ENCODE measurements at regions not wholly inside any gene's neighbourhood (a gene's known extent, or its start where the extent isn't known, plus 50 kb on each side); places are given as distances from the start of the nearest gene placed in this dataset.
"Not testable (repeated sequence)": the region's sequence is repeated elsewhere in the genome, so short reads cannot be mapped to it uniquely, and the experiment has no call there.

DNA sequence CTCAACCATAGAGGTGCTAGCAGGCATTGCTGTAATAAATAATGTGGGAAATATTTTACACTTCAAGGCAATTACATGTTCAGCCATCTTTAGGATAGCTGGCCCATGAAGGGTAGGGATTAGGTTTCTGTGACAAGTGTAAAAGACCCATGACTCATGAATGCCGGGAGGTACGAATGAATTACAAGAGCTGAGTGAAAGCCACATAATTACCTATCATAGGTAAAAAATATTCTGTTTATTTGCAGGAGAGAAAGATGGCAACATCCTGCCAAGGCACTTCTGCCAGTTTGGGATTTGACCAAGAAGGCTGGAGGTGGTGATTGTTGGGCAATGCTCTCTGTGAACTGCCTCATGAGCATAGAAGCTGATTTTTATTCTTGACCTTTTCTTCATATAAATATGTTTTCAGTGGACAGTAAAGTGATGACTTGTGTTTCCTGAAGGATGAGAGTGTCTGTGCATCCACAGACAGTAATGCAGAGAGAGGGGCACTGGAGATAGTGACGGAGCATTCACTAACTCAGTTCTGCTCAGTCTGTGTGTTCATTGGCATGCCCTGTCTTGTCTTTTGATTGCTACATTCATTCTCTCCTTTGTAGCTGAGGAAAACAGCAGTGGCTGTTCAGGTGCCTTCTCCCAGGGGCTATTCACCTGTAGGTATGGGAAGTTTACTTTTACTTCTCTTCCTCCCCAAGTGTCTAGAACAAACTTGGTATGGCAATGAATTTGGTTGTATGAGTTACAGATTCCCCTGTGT is 481.1 kb downstream of the TFAP2B start:
- H3K27ac ChIP-seq (ENCODE audit: low read depth in 1 of 2, low read length in 1 of 2) = no peak overlapping the region

DNA sequence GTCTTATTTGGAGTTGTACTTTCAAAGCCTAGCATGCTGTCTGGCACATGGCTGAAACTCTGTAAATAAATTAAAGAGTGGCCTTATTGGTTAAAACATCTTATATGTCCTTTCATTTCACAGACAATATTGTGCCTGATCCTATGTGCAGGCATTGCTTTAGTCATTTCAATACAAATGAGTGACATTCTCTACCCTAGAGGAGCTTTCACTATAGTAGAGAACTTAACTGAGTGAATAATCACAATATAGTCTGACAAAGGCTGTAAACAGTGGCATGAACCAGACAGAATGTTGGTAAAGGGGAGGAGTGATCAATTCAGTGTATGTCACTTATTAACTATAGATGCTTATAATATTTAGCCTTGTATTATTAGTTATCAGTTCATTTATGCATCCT is 481.8 kb downstream of the TFAP2B start:
- no peak for DNase-seq (ENCODE audit: low read depth in 6 of 9, low spot score in 9 of 9)
- no peaks in the 10 kb centered on the region for H3K9me3 ChIP-seq (ENCODE audit: control insufficient read depth in 2 of 2, insufficient read depth in 1 of 2, low read length in 1 of 2)
- no peaks in the 10 kb centered on the region for H3K27me3 ChIP-seq (ENCODE audit: control insufficient read depth in 2 of 2, insufficient read depth in 1 of 2, low read length in 1 of 2)
- H3K4me1 ChIP-seq (ENCODE audit: control insufficient read depth in 2 of 2, insufficient read depth in 2 of 2, low read length in 2 of 2) = no peaks in the 10 kb centered on the region
- H3K27ac ChIP-seq (ENCODE audit: low read depth in 1 of 2, low read length in 1 of 2) = no peak overlapping the region
- no peak overlapping the region for H3K4me3 ChIP-seq (ENCODE audit: low read length in 2 of 2)
- no peaks in the 10 kb centered on the region for H3K36me3 ChIP-seq (ENCODE audit: control insufficient read depth in 2 of 2, insufficient read depth in 2 of 2, low read length in 1 of 2)

More for the DNA sequence above, 481.1 kb downstream of the TFAP2B start:
- DNase-seq (ENCODE audit: low read depth in 6 of 9, low spot score in 9 of 9) = no peak
- no peaks in the 10 kb centered on the region for H3K4me1 ChIP-seq (ENCODE audit: control insufficient read depth in 2 of 2, insufficient read depth in 2 of 2, low read length in 2 of 2)
- WGBS = 92% methylated on average over 3 of the region's 3 CpGs
- H3K9me3 ChIP-seq (ENCODE audit: control insufficient read depth in 2 of 2, insufficient read depth in 1 of 2, low read length in 1 of 2) = no peaks in the 10 kb centered on the region
- H3K36me3 ChIP-seq (ENCODE audit: control insufficient read depth in 2 of 2, insufficient read depth in 2 of 2, low read length in 1 of 2) = no peaks in the 10 kb centered on the region
- H3K4me3 ChIP-seq (ENCODE audit: low read length in 2 of 2) = no peak overlapping the region
- no peaks in the 10 kb centered on the region for H3K27me3 ChIP-seq (ENCODE audit: control insufficient read depth in 2 of 2, insufficient read depth in 1 of 2, low read length in 1 of 2)

DNA sequence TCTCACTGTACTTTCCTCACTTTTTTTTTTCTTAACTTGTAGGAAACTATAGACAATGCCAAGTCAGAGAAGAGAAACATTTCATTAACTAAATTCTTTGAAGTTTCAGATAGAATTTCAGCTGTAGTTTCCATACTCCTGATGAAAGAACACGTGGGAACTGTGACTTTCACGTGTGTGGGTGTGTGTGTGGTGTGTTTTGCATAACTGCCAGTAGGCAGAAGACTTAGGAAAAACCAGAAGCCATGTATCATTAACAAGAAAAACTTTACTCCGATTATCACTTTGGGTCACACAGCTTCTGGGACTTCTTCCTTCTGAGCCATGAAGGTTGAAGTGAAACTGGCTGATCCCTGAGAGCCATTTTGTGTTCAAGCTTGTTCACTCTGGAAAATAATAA is 483.3 kb downstream of the TFAP2B start:
- Histone ChIP-seq H3K36me3 (ENCODE audit: control insufficient read depth in 2 of 2, insufficient read depth in 2 of 2, low read length in 1 of 2) (no peaks in the 10 kb centered on the region), H3K4me1 (ENCODE audit: control insufficient read depth in 2 of 2, insufficient read depth in 2 of 2, low read length in 2 of 2) (no peaks in the 10 kb centered on the region), H3K27ac (ENCODE audit: low read depth in 1 of 2, low read length in 1 of 2) (no peak overlapping the region), H3K9me3 (ENCODE audit: control insufficient read depth in 2 of 2, insufficient read depth in 1 of 2, low read length in 1 of 2) (no peaks in the 10 kb centered on the region), H3K4me3 (ENCODE audit: low read length in 2 of 2) (no peak overlapping the region), H3K27me3 (ENCODE audit: control insufficient read depth in 2 of 2, insufficient read depth in 1 of 2, low read length in 1 of 2) (no peaks in the 10 kb centered on the region)
- 73% methylated on average over 3 of the region's 3 CpGs for WGBS
- DNase-seq (ENCODE audit: low read depth in 6 of 9, low spot score in 9 of 9) = no peak

DNA sequence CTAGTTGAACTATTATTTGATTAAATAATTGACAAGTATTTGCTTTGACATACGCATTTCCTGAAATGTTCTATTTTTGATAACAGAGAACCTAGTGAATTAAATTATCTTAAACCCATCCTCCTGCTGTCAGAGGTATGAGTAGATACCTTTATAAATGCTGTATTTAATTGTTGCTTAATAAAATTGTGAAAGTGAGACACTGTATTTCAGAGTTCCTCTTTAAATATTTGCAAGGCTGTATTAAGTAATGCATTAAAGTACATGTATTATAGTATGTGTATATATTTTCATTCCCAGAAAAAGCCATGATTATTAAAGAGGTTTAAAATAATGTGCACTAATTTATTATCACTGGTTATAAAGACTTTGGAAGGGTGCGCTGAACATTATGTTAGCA is 483.8 kb downstream of the TFAP2B start:
- H3K9me3 ChIP-seq (ENCODE audit: control insufficient read depth in 2 of 2, insufficient read depth in 1 of 2, low read length in 1 of 2) = no peaks in the 10 kb centered on the region
- WGBS = 97% methylated on average over 2 of the region's 2 CpGs
- no peak for DNase-seq (ENCODE audit: low read depth in 6 of 9, low spot score in 9 of 9)
- H3K27me3 ChIP-seq (ENCODE audit: control insufficient read depth in 2 of 2, insufficient read depth in 1 of 2, low read length in 1 of 2) = no peaks in the 10 kb centered on the region
- no peaks in the 10 kb centered on the region for H3K4me1 ChIP-seq (ENCODE audit: control insufficient read depth in 2 of 2, insufficient read depth in 2 of 2, low read length in 2 of 2)
- no peaks in the 10 kb centered on the region for H3K36me3 ChIP-seq (ENCODE audit: control insufficient read depth in 2 of 2, insufficient read depth in 2 of 2, low read length in 1 of 2)
- H3K4me3 ChIP-seq (ENCODE audit: low read length in 2 of 2) = no peak overlapping the region
- H3K27ac ChIP-seq (ENCODE audit: low read depth in 1 of 2, low read length in 1 of 2) = no peak overlapping the region

DNA sequence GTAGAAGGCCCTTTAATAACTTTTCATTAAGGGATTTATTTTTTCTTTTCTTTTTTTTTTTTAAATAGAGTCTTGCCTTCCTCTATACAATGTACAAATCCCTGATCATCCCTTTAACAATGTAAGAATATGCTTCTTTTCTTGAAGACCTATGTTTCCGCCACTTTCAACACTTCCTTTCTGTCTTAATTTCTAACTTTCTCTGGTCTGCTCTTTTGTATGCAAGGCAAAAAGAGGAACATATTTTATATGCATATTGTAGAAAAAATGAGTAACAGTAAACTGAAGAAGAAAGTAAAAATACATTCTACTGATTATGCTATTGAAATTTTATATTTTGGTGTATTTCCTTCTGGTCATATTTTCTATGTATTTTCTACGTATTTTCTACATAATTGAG is 484.7 kb downstream of the TFAP2B start:
- Histone ChIP-seq H3K27me3 (ENCODE audit: control insufficient read depth in 2 of 2, insufficient read depth in 1 of 2, low read length in 1 of 2) (no peaks in the 10 kb centered on the region), H3K9me3 (ENCODE audit: control insufficient read depth in 2 of 2, insufficient read depth in 1 of 2, low read length in 1 of 2) (no peaks in the 10 kb centered on the region), H3K4me3 (ENCODE audit: low read length in 2 of 2) (no peak overlapping the region), H3K4me1 (ENCODE audit: control insufficient read depth in 2 of 2, insufficient read depth in 2 of 2, low read length in 2 of 2) (no peaks in the 10 kb centered on the region), H3K27ac (ENCODE audit: low read depth in 1 of 2, low read length in 1 of 2) (no peak overlapping the region), H3K36me3 (ENCODE audit: control insufficient read depth in 2 of 2, insufficient read depth in 2 of 2, low read length in 1 of 2) (no peaks in the 10 kb centered on the region)
- WGBS = 46% methylated on average over 2 of the region's 2 CpGs
- DNase-seq (ENCODE audit: low read depth in 6 of 9, low spot score in 9 of 9) = no peak

DNA sequence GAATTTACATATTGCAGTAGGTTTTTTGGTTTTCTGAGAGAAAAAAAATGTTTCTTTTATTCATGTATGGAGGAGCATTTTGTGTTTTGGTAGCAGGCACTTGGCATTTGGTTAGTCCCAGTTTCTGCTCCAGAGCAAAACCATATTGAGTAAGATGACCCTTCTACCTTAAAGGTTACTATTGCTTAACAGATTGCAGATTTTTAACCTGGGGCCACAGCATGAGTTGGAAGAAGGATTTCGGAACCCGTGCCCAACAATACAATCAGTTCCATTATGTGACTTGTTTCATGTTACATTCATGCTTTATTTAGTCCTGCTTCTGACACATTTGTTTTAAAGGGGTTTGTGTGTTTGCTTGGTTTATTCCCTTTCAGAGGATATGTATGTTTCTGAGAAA is 496.3 kb downstream of the TFAP2B start:
- DNase-seq (ENCODE audit: low read depth in 6 of 9, low spot score in 9 of 9) = no peak
- Histone ChIP-seq H3K4me3 (ENCODE audit: low read length in 2 of 2) (no peak overlapping the region), H3K36me3 (ENCODE audit: control insufficient read depth in 2 of 2, insufficient read depth in 2 of 2, low read length in 1 of 2) (no peaks in the 10 kb centered on the region), H3K9me3 (ENCODE audit: control insufficient read depth in 2 of 2, insufficient read depth in 1 of 2, low read length in 1 of 2) (no peaks in the 10 kb centered on the region), H3K27me3 (ENCODE audit: control insufficient read depth in 2 of 2, insufficient read depth in 1 of 2, low read length in 1 of 2) (no peaks in the 10 kb centered on the region), H3K27ac (ENCODE audit: low read depth in 1 of 2, low read length in 1 of 2) (no peak overlapping the region), H3K4me1 (ENCODE audit: control insufficient read depth in 2 of 2, insufficient read depth in 2 of 2, low read length in 2 of 2) (no peaks in the 10 kb centered on the region)
- 97% methylated on average over 2 of the region's 2 CpGs for WGBS

DNA sequence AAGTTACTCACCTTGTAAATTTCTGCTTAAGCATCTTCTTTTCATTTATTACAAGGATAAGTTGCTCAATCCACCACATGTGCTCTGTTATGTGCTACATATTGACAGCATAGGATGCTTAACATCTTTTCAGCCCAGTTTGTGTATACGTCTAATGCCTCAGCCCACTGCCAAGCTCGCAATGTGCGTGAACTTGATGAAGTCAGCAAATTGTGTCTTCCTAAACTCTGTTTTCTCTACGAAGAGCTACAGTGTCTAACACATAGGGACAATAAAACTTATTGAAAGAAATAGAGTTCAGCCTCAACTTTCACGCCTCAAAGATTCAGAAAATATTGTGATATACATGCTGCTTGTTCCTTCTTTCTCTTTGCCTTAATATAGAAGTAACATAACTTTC is 500.0 kb downstream of the TFAP2B start:
- WGBS = 74% methylated on average over 5 of the region's 5 CpGs
- DNase-seq (ENCODE audit: low read depth in 6 of 9, low spot score in 9 of 9) = no peak
- H3K4me3 ChIP-seq (ENCODE audit: low read length in 2 of 2) = no peak overlapping the region

DNA sequence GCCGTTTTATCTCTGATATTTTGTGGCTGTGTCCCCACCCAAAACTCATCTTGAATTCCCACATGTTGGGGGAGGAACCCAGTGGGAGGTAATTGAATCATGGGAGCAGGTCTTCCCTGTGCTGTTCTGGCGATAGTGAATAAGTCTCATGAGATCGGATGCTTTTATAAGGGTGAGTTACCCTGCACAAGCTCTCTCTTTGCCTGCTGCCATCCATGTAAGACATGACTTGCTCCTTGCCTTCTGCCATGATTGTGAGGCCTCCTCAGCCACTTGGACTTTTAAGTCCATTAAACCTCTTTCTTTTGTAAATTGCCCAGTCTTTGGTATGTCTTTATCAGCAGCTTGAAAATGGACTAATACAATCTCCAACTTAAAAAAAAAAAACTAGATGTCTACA is 502.8 kb downstream of the TFAP2B start:
- not testable (repeated sequence) for H3K4me3 ChIP-seq (ENCODE audit: low read length in 2 of 2); H3K27me3 ChIP-seq (ENCODE audit: control insufficient read depth in 2 of 2, insufficient read depth in 1 of 2, low read length in 1 of 2); H3K36me3 ChIP-seq (ENCODE audit: control insufficient read depth in 2 of 2, insufficient read depth in 2 of 2, low read length in 1 of 2); H3K9me3 ChIP-seq (ENCODE audit: control insufficient read depth in 2 of 2, insufficient read depth in 1 of 2, low read length in 1 of 2); H3K27ac ChIP-seq (ENCODE audit: low read depth in 1 of 2, low read length in 1 of 2); H3K4me1 ChIP-seq (ENCODE audit: control insufficient read depth in 2 of 2, insufficient read depth in 2 of 2, low read length in 2 of 2); DNase-seq (ENCODE audit: low read depth in 6 of 9, low spot score in 9 of 9)
- 97% methylated on average over 3 of the region's 3 CpGs for WGBS

More for the DNA sequence above, 500.0 kb downstream of the TFAP2B start:
- Histone ChIP-seq H3K27ac (ENCODE audit: low read depth in 1 of 2, low read length in 1 of 2) (no peak overlapping the region), H3K4me1 (ENCODE audit: control insufficient read depth in 2 of 2, insufficient read depth in 2 of 2, low read length in 2 of 2) (no peaks in the 10 kb centered on the region), H3K27me3 (ENCODE audit: control insufficient read depth in 2 of 2, insufficient read depth in 1 of 2, low read length in 1 of 2) (no peaks in the 10 kb centered on the region), H3K9me3 (ENCODE audit: control insufficient read depth in 2 of 2, insufficient read depth in 1 of 2, low read length in 1 of 2) (no peaks in the 10 kb centered on the region), H3K36me3 (ENCODE audit: control insufficient read depth in 2 of 2, insufficient read depth in 2 of 2, low read length in 1 of 2) (no peaks in the 10 kb centered on the region)

DNA sequence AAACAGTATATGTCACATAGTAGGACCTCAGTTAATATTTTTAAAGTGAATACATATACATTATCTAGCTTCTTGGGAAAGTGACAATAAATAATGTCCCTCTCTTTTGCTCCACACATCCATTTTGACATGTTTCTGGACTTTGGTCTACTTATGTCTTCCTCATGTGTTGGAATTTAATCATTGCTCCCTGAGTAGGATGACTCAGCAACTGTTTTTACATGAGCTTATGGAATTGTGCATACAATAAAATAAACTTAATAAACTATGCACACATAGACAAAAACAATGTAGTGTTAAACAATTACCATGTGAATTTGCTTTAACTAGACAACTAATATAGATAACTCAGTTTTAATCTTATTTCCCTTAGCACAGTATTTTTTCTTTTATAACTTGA is 503.8 kb downstream of the TFAP2B start:
- Histone ChIP-seq H3K27ac (ENCODE audit: low read depth in 1 of 2, low read length in 1 of 2) (no peak overlapping the region), H3K4me3 (ENCODE audit: low read length in 2 of 2) (no peak overlapping the region), H3K9me3 (ENCODE audit: control insufficient read depth in 2 of 2, insufficient read depth in 1 of 2, low read length in 1 of 2) (no peaks in the 10 kb centered on the region), H3K4me1 (ENCODE audit: control insufficient read depth in 2 of 2, insufficient read depth in 2 of 2, low read length in 2 of 2) (no peaks in the 10 kb centered on the region), H3K27me3 (ENCODE audit: control insufficient read depth in 2 of 2, insufficient read depth in 1 of 2, low read length in 1 of 2) (no peaks in the 10 kb centered on the region), H3K36me3 (ENCODE audit: control insufficient read depth in 2 of 2, insufficient read depth in 2 of 2, low read length in 1 of 2) (no peaks in the 10 kb centered on the region)
- DNase-seq (ENCODE audit: low read depth in 6 of 9, low spot score in 9 of 9) = no peak

DNA sequence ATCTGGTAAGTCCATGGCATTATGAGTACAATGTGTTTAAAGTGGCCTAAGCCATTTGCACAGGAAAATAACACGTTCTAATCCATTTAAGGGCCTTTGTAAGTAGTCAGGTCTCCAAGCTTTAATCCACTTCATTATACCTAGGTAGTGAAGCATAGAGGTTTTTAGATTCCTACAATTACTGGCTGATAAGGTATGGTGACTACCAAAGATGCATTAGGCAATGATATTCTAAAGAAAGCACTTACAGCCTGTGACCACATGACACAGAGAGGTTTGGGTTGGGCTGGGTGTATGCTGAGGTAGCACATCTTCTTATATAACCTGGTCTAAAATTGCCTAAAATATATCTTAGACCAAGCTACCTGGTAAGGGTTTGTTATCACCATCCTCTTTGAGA is 504.4 kb downstream of the TFAP2B start:
- Histone ChIP-seq H3K4me1 (ENCODE audit: control insufficient read depth in 2 of 2, insufficient read depth in 2 of 2, low read length in 2 of 2) (no peaks in the 10 kb centered on the region), H3K36me3 (ENCODE audit: control insufficient read depth in 2 of 2, insufficient read depth in 2 of 2, low read length in 1 of 2) (no peaks in the 10 kb centered on the region), H3K27ac (ENCODE audit: low read depth in 1 of 2, low read length in 1 of 2) (no peak overlapping the region), H3K4me3 (ENCODE audit: low read length in 2 of 2) (no peak overlapping the region), H3K9me3 (ENCODE audit: control insufficient read depth in 2 of 2, insufficient read depth in 1 of 2, low read length in 1 of 2) (no peaks in the 10 kb centered on the region), H3K27me3 (ENCODE audit: control insufficient read depth in 2 of 2, insufficient read depth in 1 of 2, low read length in 1 of 2) (no peaks in the 10 kb centered on the region)
- 45% methylated on average over 1 of the region's 1 CpG for WGBS
- DNase-seq (ENCODE audit: low read depth in 6 of 9, low spot score in 9 of 9) = no peak

Data from thymus (tissue), 11 donors.